ENCODE measurements at regions not wholly inside any gene's neighbourhood (a gene's known extent, or its start where the extent isn't known, plus 50 kb on each side); places are given as distances from the start of the nearest gene placed in this dataset.

DNA sequence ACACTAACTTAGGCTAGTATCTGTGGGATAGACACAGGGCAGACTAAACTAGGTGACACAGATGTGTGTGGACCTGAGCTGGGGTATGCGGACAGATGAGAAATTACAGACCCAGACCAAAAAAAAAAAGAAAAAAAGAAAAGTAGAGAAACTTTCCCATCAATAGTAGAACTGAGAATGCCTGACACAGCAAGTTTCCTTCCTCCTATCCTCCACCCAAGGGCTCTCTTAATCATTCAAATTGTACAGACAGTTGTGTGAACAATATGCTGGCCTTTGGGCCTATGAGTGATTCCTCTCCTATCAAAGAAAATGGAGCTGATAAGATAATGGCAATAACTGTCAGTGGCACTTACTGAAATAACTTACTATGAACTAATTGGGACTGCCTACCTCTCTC lies 226.7 kb upstream of the PRDM1 start:
- TF ChIP-seq, protein P1, sequence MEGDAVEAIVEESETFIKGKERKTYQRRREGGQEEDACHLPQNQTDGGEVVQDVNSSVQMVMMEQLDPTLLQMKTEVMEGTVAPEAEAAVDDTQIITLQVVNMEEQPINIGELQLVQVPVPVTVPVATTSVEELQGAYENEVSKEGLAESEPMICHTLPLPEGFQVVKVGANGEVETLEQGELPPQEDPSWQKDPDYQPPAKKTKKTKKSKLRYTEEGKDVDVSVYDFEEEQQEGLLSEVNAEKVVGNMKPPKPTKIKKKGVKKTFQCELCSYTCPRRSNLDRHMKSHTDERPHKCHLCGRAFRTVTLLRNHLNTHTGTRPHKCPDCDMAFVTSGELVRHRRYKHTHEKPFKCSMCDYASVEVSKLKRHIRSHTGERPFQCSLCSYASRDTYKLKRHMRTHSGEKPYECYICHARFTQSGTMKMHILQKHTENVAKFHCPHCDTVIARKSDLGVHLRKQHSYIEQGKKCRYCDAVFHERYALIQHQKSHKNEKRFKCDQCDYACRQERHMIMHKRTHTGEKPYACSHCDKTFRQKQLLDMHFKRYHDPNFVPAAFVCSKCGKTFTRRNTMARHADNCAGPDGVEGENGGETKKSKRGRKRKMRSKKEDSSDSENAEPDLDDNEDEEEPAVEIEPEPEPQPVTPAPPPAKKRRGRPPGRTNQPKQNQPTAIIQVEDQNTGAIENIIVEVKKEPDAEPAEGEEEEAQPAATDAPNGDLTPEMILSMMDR (IDR thresholded peaks at IDR 0.05; ENCODE audit: low read depth, low read length) = no peak
- no peak for TF ChIP-seq MYC (IDR thresholded peaks at IDR 0.05; ENCODE audit: low read depth, low read length)
- no peak for TF ChIP-seq POLR2A (IDR thresholded peaks at IDR 0.05; ENCODE audit: extremely low read depth, insufficient read length)
